Prostate gland (tissue), 2 donors: ENCODE measurements at regions not wholly inside any gene's neighbourhood (a gene's known extent, or its start where the extent isn't known, plus 50 kb on each side); places are given as distances from the start of the nearest gene placed in this dataset.

Experiments
- DNase-seq: peaks from one replicate; pipeline ENCODE4 v3.0.0-alpha.2; 2019; ENCODE audit warnings: low spot score
- H3K27ac ChIP-seq, 2 donors: fragments of 200-600 bp; sonication (generic); 2 replicates each; pipeline ENCODE4 v1.5.1; 2017 to 2019
- H3K27me3 ChIP-seq: fragments of 200-600 bp; sonication (generic); replicated peaks from 2 replicates; pipeline ENCODE4 v1.5.1; 2019; ENCODE audit not compliant: insufficient read depth
- H3K36me3 ChIP-seq, 2 donors: fragments of 200-600 bp; sonication (generic); 1 replicate in 1 of 2; 2 replicates in 1 of 2; pipeline versions ENCODE4 v1.5.1 to v1.8.1; 2017 to 2019
- H3K4me1 ChIP-seq: fragments of 200-600 bp; sonication (generic); replicated peaks from 2 replicates; pipeline ENCODE4 v1.5.1; 2019
- H3K4me3 ChIP-seq, 2 donors: fragments of 200-600 bp; sonication (generic); 2 replicates each; pipeline ENCODE4 v1.5.1; 2017 to 2019
- H3K9me3 ChIP-seq: fragments of 200-600 bp; sonication (generic); 2 replicates; pipeline ENCODE4 v1.5.1; 2017
- CTCF ChIP-seq, 4 experiments: fragments of 200-600 bp in 2 of 4; fragments of 450-650 bp in 2 of 4; sonication (generic) in 2 of 4; IDR thresholded peaks; 1 replicate in 3 of 4; 2 replicates in 1 of 4; pipeline ENCODE4 v1.5.1; 2016 to 2019; ENCODE audit warnings: antibody characterized with exemption in 4 of 4, mild to moderate bottlenecking in 2 of 4, moderate library complexity in 2 of 4
- POLR2A ChIP-seq: fragments of 450-650 bp; IDR thresholded peaks from one replicate; pipeline ENCODE4 v1.6.1; 2016; ENCODE audit warnings: antibody characterized with exemption, mild to moderate bottlenecking
- POLR2AphosphoS5 ChIP-seq: sonication (generic); formaldehyde crosslinking; IDR thresholded peaks from one replicate; pipeline ENCODE4 v1.6.1; 2017; ENCODE audit warnings: antibody characterized with exemption
- WGBS: methylation state at CpG from one replicate; pipeline ENCODE4 v1.1.5; 2018; 5-methylcytosine and 5-hydroxymethylcytosine counted together
- intact Hi-C: fragments of 100-400 bp; cut with DNase I; formaldehyde crosslinking; loops from one replicate; pipeline ENCODE4 v1.14.2; 2022

GRCh38 chr5:34499001-34499734 is 157.0 kb upstream of the RAI14 start:
- H3K4me1 ChIP-seq: peaks cover 4% of the 10 kb centered on the region
- H3K27ac ChIP-seq: no peak overlapping the region
- no peaks in the 10 kb centered on the region for H3K9me3 ChIP-seq
- H3K36me3 ChIP-seq: no peaks in the 10 kb centered on the region
- TF ChIP-seq POLR2A (no peak), CTCF (IDR thresholded peaks at IDR 0.05) (no peak), POLR2AphosphoS5 (peak; percentile 19)
- no peak for DNase-seq
- no peak overlapping the region for H3K4me3 ChIP-seq
- H3K27me3 ChIP-seq: no peaks in the 10 kb centered on the region
- intact Hi-C loops: no loop called here
- WGBS: 69% methylated on average over 5 of the region's 5 CpGs

GRCh38 chr5:34500236-34500847 is 155.8 kb upstream of the RAI14 start:
- no peak for DNase-seq

GRCh38 chr5:34501016-34501415 is 155.1 kb upstream of the RAI14 start:
- Histone ChIP-seq H3K4me3 (no peak overlapping the region), H3K36me3 (no peaks in the 10 kb centered on the region), H3K27me3 (no peaks in the 10 kb centered on the region), H3K27ac (no peak overlapping the region), H3K9me3 (no peaks in the 10 kb centered on the region), H3K4me1 (peaks cover 4% of the 10 kb centered on the region)
- WGBS: 74% methylated on average over 2 of the region's 2 CpGs
- TF ChIP-seq POLR2AphosphoS5: no peak
- no peak for TF ChIP-seq CTCF (IDR thresholded peaks at IDR 0.05)
- TF ChIP-seq POLR2A: no peak
- intact Hi-C loops: no loop called here
- no peak for DNase-seq

More at GRCh38 chr5:34500236-34500847, 155.8 kb upstream of the RAI14 start:
- intact Hi-C loops: no loop called here
- H3K27me3 ChIP-seq: no peaks in the 10 kb centered on the region
- H3K9me3 ChIP-seq: no peaks in the 10 kb centered on the region
- H3K4me3 ChIP-seq: no peak overlapping the region
- H3K27ac ChIP-seq: no peak overlapping the region
- WGBS: 81% methylated on average over 9 of the region's 9 CpGs
- TF ChIP-seq CTCF (IDR thresholded peaks at IDR 0.05): no peak
- TF ChIP-seq POLR2A: no peak
- no peak for TF ChIP-seq POLR2AphosphoS5
- peaks cover 4% of the 10 kb centered on the region for H3K4me1 ChIP-seq
- no peaks in the 10 kb centered on the region for H3K36me3 ChIP-seq

GRCh38 chr5:34501840-34502239 is 154.3 kb upstream of the RAI14 start:
- TF ChIP-seq POLR2AphosphoS5 (no peak), CTCF (IDR thresholded peaks at IDR 0.05) (no peak), POLR2A (no peak)
- intact Hi-C loops: no loop called here
- Histone ChIP-seq H3K4me3 (no peak overlapping the region), H3K27ac (peak overlapping the region in 1 of 2 donors; percentile 57), H3K4me1 (peaks cover 4% of the 10 kb centered on the region), H3K36me3 (no peaks in the 10 kb centered on the region), H3K27me3 (no peaks in the 10 kb centered on the region), H3K9me3 (no peaks in the 10 kb centered on the region)
- DNase-seq: no peak
- WGBS: 97% methylated on average over 3 of the region's 3 CpGs

GRCh38 chr5:34502581-34502980 is 153.5 kb upstream of the RAI14 start:
- WGBS: 70% methylated on average over 7 of the region's 7 CpGs
- H3K36me3 ChIP-seq: no peaks in the 10 kb centered on the region
- no peaks in the 10 kb centered on the region for H3K9me3 ChIP-seq
- H3K4me3 ChIP-seq: no peak overlapping the region
- TF ChIP-seq CTCF (IDR thresholded peaks at IDR 0.05): no peak
- TF ChIP-seq POLR2AphosphoS5: no peak
- TF ChIP-seq POLR2A: no peak
- peak overlapping the region; percentile 57 to 70 for H3K27ac ChIP-seq
- no peaks in the 10 kb centered on the region for H3K27me3 ChIP-seq
- no peak for DNase-seq
- H3K4me1 ChIP-seq: peaks cover 4% of the 10 kb centered on the region
- intact Hi-C loops: no loop called here
